ENCODE measurements at regions not wholly inside any gene's neighbourhood (a gene's known extent, or its start where the extent isn't known, plus 50 kb on each side); places are given as distances from the start of the nearest gene placed in this dataset.
"Not testable (repeated sequence)": the region's sequence is repeated elsewhere in the genome, so short reads cannot be mapped to it uniquely, and the experiment has no call there.

DNA sequence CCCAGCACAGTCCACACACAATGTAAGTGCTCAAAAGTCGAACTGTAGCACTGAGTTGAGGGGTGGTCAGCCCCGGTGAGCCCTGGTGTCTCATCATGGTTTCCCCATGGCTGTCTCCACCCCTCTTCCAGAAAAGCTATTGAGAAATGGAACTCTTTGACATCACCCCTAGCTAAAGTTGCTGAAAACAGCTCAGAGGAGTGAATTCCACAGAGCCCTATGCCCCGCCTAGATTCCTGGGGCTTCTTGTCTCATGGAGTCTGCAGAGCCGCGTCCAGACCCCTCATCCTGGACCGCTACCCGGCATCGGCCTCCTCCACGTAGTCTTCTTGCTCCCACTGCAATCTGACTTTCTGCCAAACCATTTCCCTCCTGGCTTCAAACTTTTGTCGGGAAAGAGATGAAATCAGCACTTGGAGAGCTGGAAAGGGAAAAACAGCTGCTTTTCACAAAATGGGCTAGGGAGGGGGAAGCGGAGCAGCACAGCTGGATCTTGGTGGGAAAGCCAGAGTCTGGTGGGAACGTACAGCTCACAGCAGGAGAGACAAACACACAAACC lies 132.2 kb downstream of the SNX5 start:
- no peak for DNase-seq (ENCODE audit: low spot score)

DNA sequence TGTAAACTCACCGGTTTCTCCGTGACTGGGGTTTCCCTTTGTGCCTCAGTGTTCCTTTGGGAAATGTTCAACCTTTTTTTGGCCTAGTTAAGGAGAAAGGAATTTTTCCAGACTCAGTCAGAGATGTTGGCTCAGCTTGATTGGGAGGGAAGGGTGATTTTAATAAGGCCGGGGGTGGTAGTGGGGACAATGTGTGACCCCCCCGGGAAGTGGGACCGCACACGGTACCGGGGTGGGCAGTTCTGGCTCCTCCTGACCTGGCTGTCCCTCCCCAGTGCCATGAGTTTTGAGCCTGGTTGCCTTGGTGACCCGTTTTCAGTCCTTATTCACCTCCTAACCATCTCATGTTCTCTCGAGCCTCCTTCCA lies 132.7 kb downstream of the SNX5 start:
- no peak for DNase-seq (ENCODE audit: low spot score)

DNA sequence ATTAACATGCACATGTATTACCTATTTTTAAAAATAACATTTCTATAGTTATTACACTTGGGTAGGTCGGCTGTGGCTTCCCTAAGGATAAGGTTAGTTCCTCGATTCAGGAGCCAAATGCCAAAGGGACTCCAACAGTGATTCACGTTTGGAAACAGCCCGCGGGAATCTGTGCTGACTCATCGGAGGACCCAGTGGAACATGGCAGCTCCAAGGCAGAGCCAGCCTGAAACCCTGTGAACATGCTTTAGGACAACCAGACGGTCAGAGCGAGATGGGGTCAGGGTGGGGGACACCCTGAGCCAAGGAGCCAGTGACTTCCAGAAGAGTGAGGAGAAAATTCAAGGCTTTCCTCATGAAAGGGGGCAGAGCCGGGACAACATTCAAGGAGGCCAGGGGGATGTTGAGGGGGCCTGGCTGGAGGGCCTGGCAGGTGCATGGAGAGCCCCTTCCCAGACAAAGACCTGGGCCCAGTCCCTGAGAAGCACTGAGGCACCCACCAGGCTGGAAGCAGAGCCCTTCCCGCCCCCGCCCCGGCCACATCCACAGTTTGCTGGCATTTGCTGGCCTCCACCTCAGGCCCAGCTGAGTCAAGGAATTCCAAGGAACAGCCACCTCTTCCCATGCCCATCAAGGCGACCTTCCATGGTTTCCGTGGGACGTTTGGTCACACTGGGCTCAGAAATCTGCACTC lies 133.2 kb downstream of the SNX5 start:
- DNase-seq (ENCODE audit: low spot score): peak; percentile 51

DNA sequence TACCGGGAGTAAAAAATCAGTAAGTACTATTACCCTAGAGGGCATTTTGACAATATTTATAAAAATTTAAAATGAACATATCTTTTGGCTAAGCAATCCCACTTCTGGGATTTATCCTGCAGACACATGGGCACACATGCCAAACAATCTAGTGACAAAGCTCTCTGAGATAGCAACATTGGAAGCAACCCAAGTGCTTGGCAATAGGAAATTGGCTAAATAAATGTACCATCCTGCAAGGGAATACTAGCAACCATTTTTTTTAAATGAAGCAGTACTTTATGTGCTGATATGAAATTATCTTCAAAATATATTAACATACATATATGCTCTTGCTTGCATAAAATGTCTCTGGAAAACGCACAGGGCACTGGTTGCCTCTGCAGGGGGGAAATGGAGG lies 133.8 kb downstream of the SNX5 start:
- no peak for DNase-seq (ENCODE audit: low spot score)

DNA sequence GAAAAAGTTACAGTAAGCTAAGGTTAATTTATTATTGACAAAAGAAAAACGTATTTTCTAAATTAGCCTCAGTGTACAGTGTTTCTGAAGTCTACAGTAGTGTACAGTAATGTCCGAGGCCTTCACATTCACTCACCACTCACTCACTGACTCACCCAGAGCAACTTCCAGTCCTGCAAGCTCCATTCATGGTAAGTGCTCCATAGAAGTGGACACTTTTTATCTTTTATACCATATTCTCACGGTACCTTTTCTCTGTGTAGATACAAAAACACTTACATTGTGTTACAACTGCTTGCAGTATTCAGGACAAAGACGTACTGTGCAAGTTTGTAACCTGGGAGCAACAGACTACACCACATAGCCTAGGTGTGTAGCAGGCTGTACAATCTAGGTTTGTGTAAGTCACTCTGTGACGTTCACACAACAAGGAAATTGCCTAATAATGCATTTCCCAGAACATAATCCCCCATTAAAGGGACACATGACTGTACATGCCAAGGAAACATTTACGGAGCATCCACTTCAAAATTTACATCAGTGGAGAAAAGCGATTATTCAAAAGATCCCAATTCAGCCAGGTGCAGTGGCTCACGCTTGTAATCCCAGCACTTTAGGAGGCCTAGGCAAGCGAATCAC lies 133.4 kb downstream of the BANF2 start:
- no peak for DNase-seq (ENCODE audit: low spot score)

DNA sequence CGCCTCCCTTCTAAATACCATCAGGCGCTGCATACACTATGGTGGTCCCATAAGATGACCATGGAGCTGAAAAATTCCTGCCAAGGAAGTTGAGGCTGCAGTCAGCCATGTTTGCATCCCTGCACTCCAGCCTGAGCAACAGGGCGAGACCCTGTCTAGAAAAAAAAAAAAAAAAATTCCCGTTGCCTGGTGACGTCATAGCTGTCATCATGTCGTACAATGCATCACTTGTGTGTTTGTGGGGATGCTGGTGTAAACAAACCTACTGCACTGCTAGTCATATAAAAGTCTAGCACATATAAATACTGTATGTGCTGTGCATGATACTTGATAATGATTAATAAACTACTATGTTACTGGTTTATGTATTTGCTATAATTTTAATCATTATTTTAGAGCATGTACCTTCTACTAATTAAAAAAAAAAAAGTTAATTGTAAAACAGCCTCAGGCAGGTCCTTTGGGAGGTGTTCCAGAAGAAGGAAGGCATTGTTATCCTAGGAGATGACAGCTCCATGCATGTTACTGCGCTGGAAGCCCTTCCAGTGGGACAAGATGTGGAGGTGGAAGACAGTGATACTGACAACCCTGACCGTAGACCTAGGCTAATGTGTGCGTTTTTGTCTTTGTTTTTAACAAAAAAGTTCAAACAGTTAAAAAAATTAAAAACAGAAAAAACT lies 132.6 kb downstream of the BANF2 start:
- DNase-seq (ENCODE audit: low spot score): no peak

DNA sequence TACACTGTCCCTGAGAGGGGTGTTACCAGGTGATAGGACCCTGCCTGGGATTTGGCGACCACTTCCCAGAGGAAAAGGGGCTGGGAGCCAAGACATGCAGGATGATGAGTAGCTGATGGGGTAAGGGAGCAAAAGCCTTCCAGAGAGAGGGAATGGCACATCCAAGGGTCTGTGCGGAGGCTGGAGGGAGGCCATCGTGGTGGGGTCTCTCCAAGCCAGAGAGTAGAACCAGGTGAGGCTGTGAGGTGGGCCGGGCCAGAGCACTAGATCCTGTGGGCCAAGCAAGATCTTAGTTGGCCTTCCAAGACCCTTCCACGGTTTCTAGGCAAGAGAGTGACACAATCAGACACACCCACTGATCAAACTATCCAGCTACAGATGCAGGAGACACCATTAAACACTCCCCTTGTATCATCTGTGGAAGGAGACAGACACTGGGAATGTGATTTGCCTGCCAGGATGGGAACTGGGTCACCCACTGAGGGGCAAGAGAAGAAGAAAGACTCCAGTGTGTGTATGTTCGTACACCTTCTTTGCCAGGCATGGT lies 128.9 kb downstream of the BANF2 start:
- DNase-seq (ENCODE audit: low spot score): no peak

DNA sequence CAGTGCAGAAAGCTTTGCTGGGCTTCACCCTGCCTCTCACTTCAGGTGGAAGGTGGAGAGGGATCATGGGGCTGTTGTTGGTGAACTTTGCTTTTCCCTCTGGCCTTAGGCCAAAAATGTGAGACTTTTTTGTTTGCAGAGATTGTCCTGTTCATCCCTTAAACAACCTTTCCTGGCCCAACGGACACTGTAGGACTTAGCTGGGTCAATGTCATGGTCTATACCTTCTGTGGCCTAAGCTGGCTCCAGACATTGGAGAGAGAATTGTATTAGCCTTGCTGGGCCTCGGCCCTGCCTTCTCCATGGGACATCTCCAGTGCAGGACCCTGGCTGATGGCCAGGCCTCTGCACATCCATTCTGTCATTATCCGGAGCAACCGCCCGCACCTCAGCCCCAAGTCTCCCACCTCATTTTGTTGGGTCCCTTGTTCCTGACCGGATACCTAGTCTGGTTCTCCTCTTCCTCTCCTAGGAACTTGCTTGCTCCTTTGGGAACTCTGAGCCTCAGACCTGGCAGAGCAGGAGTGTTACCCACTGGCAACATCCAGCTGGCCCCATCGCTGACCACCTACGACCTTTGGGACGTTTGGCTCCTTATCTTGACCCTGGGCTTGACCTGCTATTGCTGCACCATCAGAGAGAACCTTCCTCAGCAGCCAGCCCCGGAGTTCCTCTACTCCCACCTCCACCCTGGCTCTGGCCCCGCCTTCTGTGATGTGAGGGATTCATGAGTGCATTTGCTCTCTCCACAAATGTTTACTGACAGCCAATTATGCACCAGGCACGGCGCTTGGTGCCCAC lies 128.2 kb downstream of the BANF2 start:
- no peak for DNase-seq (ENCODE audit: low spot score)

DNA sequence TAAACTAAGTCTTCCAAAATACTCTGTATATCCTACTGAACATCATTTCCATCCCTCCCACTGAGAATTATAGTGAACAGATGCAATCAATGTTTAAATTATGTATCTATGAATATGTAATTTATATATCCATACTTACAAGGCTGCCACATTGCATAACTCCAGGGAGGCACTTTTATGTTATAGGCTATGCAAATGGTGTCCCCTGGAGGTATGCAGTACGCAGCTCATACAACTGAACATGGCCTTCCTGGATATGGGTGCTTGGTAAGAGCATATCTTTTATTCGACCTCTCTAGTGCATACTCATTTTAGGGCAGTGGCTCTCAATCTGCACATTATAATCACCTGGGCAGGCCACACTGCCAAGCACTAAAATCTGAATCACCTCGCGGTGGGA lies 127.3 kb downstream of the BANF2 start:
- DNase-seq (ENCODE audit: low spot score): no peak

DNA sequence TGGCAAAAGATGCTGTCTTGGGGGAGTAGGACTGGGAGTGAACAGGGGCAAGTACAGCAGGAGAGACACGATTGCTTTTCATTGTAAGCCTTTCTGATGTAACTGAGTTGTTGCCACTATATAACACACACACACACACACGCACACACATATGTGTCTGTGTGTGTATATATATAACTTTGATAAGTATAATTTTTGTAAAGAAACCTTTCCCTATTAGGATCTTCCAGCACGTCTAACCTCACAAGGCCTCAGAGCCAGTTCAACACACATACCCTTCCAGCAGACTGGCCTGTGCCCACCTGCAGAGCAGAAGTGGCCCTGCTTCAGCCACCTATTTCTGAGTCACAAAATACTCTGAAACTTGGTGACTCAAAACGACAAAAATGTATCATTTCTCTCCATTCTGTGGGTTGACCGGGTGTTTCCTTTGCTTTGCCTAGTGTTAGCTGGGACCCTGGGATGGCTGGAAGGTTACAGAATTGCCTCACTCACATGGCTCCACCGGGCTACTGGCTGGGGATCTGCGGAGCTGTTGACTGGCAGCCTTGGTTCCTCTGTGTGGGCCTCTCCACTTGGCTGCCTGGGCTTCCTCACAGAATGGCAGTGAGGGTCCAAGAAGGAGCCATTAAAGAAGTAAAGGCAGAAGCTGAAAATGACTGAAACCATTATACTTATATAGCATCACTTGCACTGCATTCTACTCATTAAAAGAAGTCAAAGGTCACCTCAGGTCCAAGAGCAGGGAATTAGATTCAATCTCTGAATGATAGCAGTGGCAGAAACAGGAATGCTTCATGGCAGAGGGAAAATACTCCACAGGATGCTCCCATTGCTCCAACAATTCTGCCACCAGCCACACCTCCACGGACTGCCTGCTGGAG lies 126.4 kb downstream of the BANF2 start:
- no peak for DNase-seq (ENCODE audit: low spot score)

DNA sequence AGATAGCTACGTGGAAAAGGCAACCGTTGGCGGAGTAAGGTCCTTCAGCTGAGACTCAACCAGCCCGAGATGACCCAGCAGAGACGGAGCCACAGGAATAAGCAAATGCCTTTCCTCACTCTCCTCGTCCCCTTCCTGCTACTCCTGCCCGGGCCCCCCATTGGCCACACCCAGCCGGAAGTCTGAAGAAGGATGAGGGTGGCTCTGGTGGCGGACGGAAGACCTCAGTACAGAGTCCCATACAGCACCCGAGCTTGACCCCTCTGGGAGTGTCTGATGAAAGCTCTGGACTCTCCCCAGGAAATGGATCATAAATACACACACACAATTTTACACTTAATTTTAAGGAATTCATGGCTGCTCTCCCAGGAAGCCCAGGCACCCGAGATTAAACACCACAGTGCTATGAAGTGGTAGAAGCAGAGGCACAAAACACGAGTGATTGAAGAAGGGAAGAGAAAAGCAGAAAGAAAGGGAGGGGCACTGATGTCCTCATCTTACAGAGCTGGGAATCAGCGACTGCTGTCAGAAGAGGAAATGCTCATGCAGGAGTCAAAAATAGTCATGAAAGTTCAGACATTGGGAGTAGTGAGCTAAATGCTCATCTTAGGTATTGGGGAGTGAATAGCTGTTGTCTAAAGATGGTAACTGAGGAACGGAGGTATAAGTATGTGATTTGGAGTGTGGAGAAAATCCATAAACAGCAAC lies 125.6 kb downstream of the BANF2 start:
- DNase-seq (ENCODE audit: low spot score): no peak

DNA sequence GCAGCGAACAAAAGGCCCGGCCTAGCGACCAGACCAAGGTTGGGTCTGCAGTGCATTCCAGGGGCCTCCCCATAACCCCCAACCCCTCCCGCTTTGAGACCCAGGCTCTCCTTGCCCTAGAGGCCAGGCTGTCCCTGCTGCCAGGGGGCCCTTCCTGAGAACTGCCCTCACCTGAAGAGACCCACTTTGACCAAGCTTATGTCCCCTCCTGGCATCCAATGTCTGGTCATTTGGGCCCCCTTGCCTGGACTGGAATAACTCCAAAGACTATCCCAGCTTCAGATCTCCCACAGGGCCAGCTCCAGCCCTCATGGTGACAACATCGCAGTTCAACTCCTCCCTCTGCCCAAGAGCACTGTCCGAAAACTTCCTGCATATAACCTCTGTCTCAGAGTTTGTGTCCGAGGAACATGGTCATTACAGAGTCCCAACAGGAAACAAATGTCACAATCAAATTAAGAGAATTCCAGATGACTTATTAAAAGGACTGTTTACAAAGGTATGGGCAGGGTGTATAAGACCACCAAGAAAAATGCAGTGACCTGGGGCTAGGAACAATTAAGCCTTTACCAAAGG lies 125.0 kb downstream of the BANF2 start:
- no peak for DNase-seq (ENCODE audit: low spot score)

DNA sequence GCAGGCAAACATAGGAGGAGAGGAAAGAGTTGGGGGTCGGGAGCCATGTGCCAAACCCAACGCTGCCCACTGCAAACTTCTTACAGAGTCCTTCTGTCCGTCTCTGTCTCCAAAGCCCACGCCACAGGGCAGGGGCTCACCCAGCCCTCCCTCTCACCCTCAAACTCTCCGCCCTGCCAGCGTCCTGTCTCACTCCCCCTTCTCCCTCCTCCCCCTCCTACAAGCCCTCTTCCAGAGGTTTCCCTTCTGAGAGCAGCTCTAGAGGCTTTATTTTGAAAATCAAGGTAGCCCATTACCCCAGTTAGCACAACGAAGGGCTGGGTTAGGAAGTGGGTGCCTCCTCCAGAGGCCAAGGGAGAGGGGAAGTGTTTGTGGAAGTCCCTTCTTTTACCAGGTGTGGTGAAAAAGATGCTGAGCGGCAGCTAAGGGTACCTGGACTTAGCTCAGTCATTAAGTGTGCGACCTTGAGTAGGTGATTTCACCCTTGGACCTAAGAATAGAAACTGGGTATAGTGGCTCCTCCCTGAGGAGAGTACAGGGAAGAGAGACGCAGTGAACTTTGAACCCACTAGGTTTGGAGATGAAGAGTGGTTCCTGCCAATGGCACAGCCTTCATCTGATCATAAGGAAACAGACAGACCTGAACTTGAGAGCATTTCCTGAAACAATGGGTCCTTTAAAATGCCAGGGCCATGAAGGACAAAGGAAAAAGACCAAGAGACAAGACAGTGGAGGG lies 123.8 kb downstream of the BANF2 start:
- DNase-seq (ENCODE audit: low spot score): no peak

DNA sequence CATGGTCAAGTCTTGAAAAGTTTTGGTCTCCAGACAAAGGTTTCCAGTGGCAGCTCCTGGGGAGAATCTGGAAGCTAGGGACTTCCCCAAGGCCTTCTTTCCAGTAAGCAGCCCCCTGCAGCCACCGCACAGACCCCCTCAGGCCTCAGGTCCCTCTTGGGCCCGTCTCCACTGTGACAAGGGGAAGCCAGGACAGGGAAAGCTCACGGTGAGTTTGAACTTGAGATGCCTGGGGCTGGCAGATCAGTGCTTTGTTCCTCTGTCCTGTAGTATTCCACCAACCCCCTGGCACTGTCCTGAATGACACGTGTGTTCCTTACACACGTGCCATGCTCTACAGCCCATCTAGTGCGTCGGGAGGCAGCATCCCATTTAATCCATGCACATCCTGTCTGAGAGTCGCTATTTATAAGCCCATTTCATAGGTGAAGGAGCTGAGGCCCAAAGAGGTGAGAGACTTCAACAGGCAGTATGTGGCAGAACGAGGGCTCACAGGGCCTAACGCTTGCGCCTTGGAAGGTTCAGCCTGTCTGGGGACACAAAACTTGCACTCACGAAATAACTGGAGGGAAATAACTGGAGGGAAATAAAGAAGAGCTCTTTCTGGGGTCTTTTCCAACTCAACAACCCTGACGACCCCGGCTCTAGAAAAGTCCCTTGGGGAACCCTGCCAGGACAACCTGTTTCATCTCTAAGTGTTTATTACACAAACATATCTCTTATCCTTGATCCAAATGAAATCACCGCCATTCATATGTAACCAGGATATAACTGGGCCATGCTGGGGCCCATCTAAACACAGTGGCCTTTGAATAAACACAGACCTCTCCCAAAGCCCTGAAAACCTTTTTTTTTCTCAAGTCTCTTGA lies 123.0 kb downstream of the BANF2 start:
- DNase-seq (ENCODE audit: low spot score): no peak

DNA sequence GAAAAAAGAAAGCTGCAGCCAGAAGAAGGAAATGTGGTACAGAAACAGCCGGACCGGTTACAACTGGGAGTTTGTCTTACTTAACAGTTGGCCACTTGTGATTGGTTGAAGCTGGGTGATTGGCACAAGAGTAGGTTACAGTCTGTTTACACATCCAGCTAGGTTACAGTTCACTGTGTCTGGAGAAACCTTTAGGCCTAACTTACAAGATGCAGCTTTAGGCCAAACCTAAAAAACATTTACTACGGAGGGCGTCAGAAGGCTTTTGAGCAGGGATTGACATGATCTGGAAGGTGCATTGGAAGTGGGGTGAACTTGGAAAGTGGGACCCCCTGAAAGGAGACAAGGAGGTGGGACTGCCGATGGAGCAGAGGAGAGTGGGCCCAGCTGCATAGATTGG lies 122.3 kb downstream of the BANF2 start:
- DNase-seq (ENCODE audit: low spot score): peak; percentile 53

DNA sequence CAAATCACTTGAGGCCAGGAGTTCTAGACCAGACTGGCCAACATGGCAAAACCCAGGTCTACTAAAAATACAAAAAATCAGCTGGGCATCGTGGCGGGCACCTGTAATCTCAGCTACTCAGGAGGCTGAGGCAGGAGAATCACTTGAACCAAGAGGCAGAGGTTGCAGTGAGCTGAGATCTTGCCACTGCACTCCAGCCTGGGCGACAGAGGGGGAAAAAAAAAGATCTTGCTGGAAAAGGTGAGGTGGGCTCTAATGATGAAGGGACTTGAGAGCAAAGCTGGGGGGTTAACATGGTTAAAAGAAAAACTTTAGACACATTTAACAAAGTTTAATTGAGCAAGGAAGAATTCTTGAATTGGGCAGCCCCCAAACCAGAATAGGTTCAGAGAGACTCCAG lies 121.8 kb downstream of the BANF2 start:
- not testable (repeated sequence) for DNase-seq (ENCODE audit: low spot score)

DNA sequence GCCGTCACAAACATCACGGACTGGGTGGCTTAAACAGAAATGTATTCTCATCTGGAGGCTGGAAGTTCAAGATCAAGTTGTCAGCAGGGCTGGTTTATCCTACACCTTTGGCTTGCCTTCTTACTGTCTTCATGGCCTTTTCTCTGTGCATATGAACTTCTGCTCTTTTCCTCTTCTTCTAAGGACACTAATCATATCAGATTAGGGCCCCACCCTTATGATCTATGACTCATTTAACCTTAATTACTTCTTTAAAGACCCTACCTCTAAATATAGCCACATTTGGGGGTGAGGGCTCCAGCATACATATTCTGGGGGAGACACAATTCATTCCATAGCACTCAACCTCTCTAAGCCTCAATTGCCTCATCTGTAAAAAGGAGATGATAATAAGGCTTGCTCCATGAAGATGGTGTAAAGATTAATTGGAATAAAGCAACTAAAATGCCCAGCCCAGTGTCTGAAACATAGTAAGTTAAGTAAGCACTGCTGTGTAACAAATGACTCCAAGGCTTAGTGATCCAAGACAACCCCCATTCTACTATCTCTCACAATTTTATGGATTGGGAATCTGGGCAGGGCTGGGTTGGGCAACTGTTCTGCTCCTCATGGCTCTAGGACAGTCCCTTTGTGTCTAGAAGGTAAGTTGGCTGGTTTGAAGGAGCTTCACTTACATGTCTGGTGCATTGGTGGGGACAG lies 119.8 kb downstream of the BANF2 start:
- DNase-seq (ENCODE audit: low spot score): no peak

DNA sequence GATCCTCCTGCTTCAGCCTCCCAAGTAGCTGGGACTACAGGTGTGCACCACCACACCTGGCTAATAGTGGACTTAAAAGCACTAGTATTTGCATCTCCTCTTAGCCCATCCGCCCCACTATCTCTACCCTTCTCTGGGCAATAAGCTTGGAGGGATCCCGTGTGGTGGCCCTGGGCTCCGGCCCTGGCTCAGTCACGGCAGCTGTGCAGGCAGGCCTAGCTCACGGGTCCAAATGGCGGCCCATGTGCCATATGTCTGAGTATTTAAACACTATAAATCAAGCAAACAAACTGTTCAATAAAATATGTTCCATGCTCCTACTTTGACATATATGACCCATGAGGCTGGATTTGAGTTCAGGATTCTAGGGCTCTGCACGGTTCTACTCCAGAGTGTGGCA lies 118.4 kb downstream of the BANF2 start:
- DNase-seq (ENCODE audit: low spot score): no peak
